ENCODE measurements at regions not wholly inside any gene's neighbourhood (a gene's known extent, or its start where the extent isn't known, plus 50 kb on each side); places are given as distances from the start of the nearest gene placed in this dataset.
A peak's percentile ranks its signal among the peaks of the same experiment; 100 is the strongest.

- no peak for TF ChIP-seq CTCF (conservative IDR thresholded peaks at IDR 0.05; ENCODE audit: low read depth, low read length)
- no peak for DNase-seq (ENCODE audit: low read depth)
- H3K4me3 ChIP-seq (ENCODE audit: low read depth, low read length), result no peak overlapping the region
These were observed 308.0 kb upstream of the THRB start for GRCh38 chr3:24802614-24803013.

GRCh38 chr3:24804095-24804494 is 309.4 kb upstream of the THRB start:
- no peak for TF ChIP-seq CTCF (conservative IDR thresholded peaks at IDR 0.05; ENCODE audit: low read depth, low read length)
- no peak overlapping the region for H3K4me3 ChIP-seq (ENCODE audit: low read depth, low read length)
- no peak for DNase-seq (ENCODE audit: low read depth)

GRCh38 chr3:24810881-24811280 is 316.2 kb upstream of the THRB start:
- DNase-seq (ENCODE audit: low read depth), result peak; percentile 7
- TF ChIP-seq CTCF (conservative IDR thresholded peaks at IDR 0.05; ENCODE audit: low read depth, low read length), result no peak

GRCh38 chr3:24812116-24812515 is 317.5 kb upstream of the THRB start:
- no peak overlapping the region for H3K4me3 ChIP-seq (ENCODE audit: low read depth, low read length)
- DNase-seq (ENCODE audit: low read depth), result peak; percentile 23
- no peak for TF ChIP-seq CTCF (conservative IDR thresholded peaks at IDR 0.05; ENCODE audit: low read depth, low read length)

More at GRCh38 chr3:24810881-24811280, 316.2 kb upstream of the THRB start:
- no peak overlapping the region for H3K4me3 ChIP-seq (ENCODE audit: low read depth, low read length)

- no peak overlapping the region for H3K4me3 ChIP-seq (ENCODE audit: low read depth, low read length)
- TF ChIP-seq CTCF (conservative IDR thresholded peaks at IDR 0.05; ENCODE audit: low read depth, low read length), result no peak
- DNase-seq (ENCODE audit: low read depth), result no peak
These were observed 323.4 kb upstream of the THRB start for GRCh38 chr3:24818055-24818454.

GRCh38 chr3:24828011-24828410 is 333.4 kb upstream of the THRB start:
- no peak for TF ChIP-seq CTCF (conservative IDR thresholded peaks at IDR 0.05; ENCODE audit: low read depth, low read length)
- no peak for DNase-seq (ENCODE audit: low read depth)
- no peak overlapping the region for H3K4me3 ChIP-seq (ENCODE audit: low read depth, low read length)

- DNase-seq (ENCODE audit: low read depth), result no peak
- no peak overlapping the region for H3K4me3 ChIP-seq (ENCODE audit: low read depth, low read length)
- no peak for TF ChIP-seq CTCF (conservative IDR thresholded peaks at IDR 0.05; ENCODE audit: low read depth, low read length)
These were observed 333.9 kb upstream of the THRB start for GRCh38 chr3:24828551-24828950.

Measured in epithelial cell of proximal tubule (primary cell).